H9 (cell line): ENCODE measurements at regions not wholly inside any gene's neighbourhood (a gene's known extent, or its start where the extent isn't known, plus 50 kb on each side); places are given as distances from the start of the nearest gene placed in this dataset.

ENCODE experiments used
- DNase-seq: peaks from one replicate; pipeline ENCODE4 v3.0.0-alpha.2; 2017
- H2AFZ ChIP-seq: one replicate; pipeline ENCODE4 v1.6.1; 2013; ENCODE audit warnings: mild to moderate bottlenecking, low read length, control low read depth, moderate library complexity
- H2AK5ac ChIP-seq: 2 replicates; pipeline ENCODE4 v1.6.1; 2013; ENCODE audit warnings: low read length, control low read depth, mixed read lengths; ENCODE audit not compliant: insufficient read length
- H2BK120ac ChIP-seq: one replicate; pipeline ENCODE4 v1.6.1; 2013; ENCODE audit warnings: low read depth, mild to moderate bottlenecking, low read length, control low read depth, inconsistent platforms; ENCODE audit not compliant: poor library complexity, severe bottlenecking
- H2BK12ac ChIP-seq: 2 replicates; pipeline ENCODE4 v1.6.1; 2013; ENCODE audit warnings: low read length, control low read depth, mixed read lengths, low read depth; ENCODE audit not compliant: insufficient read length
- H2BK15ac ChIP-seq: 2 replicates; pipeline ENCODE4 v1.6.1; 2013; ENCODE audit warnings: low read depth, low read length, control low read depth
- H2BK20ac ChIP-seq: one replicate; pipeline ENCODE4 v1.6.1; 2013; ENCODE audit warnings: low read depth, mild to moderate bottlenecking, low read length, control low read depth, inconsistent platforms; ENCODE audit not compliant: poor library complexity, severe bottlenecking
- H2BK5ac ChIP-seq: 2 replicates; pipeline ENCODE4 v1.6.1; 2013; ENCODE audit warnings: low read length, control low read depth, mixed read lengths; ENCODE audit not compliant: insufficient read length
- H3K14ac ChIP-seq: 2 replicates; pipeline ENCODE4 v1.6.1; 2013; ENCODE audit warnings: low read length, control low read depth; ENCODE audit not compliant: insufficient read depth
- H3K18ac ChIP-seq: 2 replicates; pipeline ENCODE4 v1.6.1; 2013; ENCODE audit warnings: low read depth, mild to moderate bottlenecking, mixed read lengths, low read length, control low read depth; ENCODE audit not compliant: insufficient read length
- H3K23ac ChIP-seq: 2 replicates; pipeline ENCODE4 v1.6.1; 2013; ENCODE audit warnings: low read length, control low read depth, mixed read lengths, low read depth; ENCODE audit not compliant: insufficient read length
- H3K23me2 ChIP-seq: 2 replicates; pipeline ENCODE4 v1.6.1; 2013; ENCODE audit warnings: low read depth, mild to moderate bottlenecking, mixed read lengths, low read length, control low read depth; ENCODE audit not compliant: insufficient read length, poor library complexity, severe bottlenecking
- H3K27ac ChIP-seq: 2 replicates; pipeline ENCODE4 v1.5.1; 2013; ENCODE audit warnings: low read length, control low read depth, mixed read lengths, low read depth; ENCODE audit not compliant: insufficient read length
- H3K27me3 ChIP-seq: 2 replicates; pipeline ENCODE4 v1.6.1; 2013; ENCODE audit warnings: low read length, control low read depth, inconsistent platforms; ENCODE audit not compliant: insufficient read depth
- H3K4ac ChIP-seq: 2 replicates; pipeline ENCODE4 v1.6.1; 2013; ENCODE audit warnings: low read depth, mild to moderate bottlenecking, control low read depth, inconsistent platforms, low read length, moderate library complexity
- H3K4me1 ChIP-seq: 2 replicates; pipeline ENCODE4 v1.6.1; 2013; ENCODE audit warnings: low read length, control low read depth, inconsistent platforms; ENCODE audit not compliant: insufficient read depth
- H3K4me2 ChIP-seq: 2 replicates; pipeline ENCODE4 v1.6.1; 2013; ENCODE audit warnings: low read length, control low read depth, mixed read lengths; ENCODE audit not compliant: insufficient read length, insufficient read depth
- H3K56ac ChIP-seq: 2 replicates; pipeline ENCODE4 v1.6.1; 2013; ENCODE audit warnings: low read depth, mild to moderate bottlenecking, mixed read lengths, low read length, control low read depth; ENCODE audit not compliant: insufficient read length
- H3K79me1 ChIP-seq: 2 replicates; pipeline ENCODE4 v1.6.1; 2013; ENCODE audit warnings: low read depth, mild to moderate bottlenecking, moderate library complexity, low read length, control low read depth, inconsistent platforms; ENCODE audit not compliant: insufficient read depth, poor library complexity, severe bottlenecking
- H3K79me2 ChIP-seq: 2 replicates; pipeline ENCODE4 v1.6.1; 2013; ENCODE audit warnings: low read length, control low read depth, inconsistent platforms; ENCODE audit not compliant: insufficient read depth
- H3K9ac ChIP-seq: 2 replicates; pipeline ENCODE4 v1.6.1; 2013; ENCODE audit warnings: low read length, control low read depth, mixed read lengths; ENCODE audit not compliant: insufficient read length; ENCODE audit errors: extremely low read depth
- H3K9me3 ChIP-seq: one replicate; pipeline ENCODE4 v1.6.1; 2013; ENCODE audit warnings: low read depth, low read length, inconsistent platforms; ENCODE audit not compliant: control insufficient read depth
- H3T11ph ChIP-seq: one replicate; pipeline ENCODE4 v1.6.1; 2013; ENCODE audit warnings: mild to moderate bottlenecking, low read length, control low read depth, inconsistent platforms
- H4K20me1 ChIP-seq: one replicate; pipeline ENCODE4 v1.6.1; 2013; ENCODE audit not compliant: control insufficient read depth, insufficient read length, insufficient read depth
- H4K5ac ChIP-seq: 2 replicates; pipeline ENCODE4 v1.6.1; 2013; ENCODE audit warnings: low read depth, mild to moderate bottlenecking, mixed read lengths, low read length, control low read depth; ENCODE audit not compliant: insufficient read length
- H4K8ac ChIP-seq: replicated peaks from 2 replicates; pipeline ENCODE4 v1.6.1; 2013; ENCODE audit warnings: low read length, control low read depth, mixed read lengths, low read depth; ENCODE audit not compliant: insufficient read length
- H4K91ac ChIP-seq: 2 replicates; pipeline ENCODE4 v1.6.1; 2013; ENCODE audit warnings: low read depth, mild to moderate bottlenecking, moderate library complexity, mixed read lengths, low read length, control low read depth; ENCODE audit not compliant: insufficient read length
- H3K27ac Mint-ChIP-seq, 3 experiments: 2 replicates in 2 of 3; 3 replicates in 1 of 3; pipeline ENCODE4 v1.8.0; 2020 to 2021; ENCODE audit warnings: mixed read lengths in 3 of 3, mild to moderate bottlenecking in 1 of 3, moderate library complexity in 1 of 3
- H3K27me3 Mint-ChIP-seq: 2 replicates; pipeline ENCODE4 v1.8.0; 2021; ENCODE audit warnings: low read depth, mild to moderate bottlenecking, moderate library complexity, mixed read lengths
- H3K36me3 Mint-ChIP-seq, 3 experiments: 2 replicates in 2 of 3; 3 replicates in 1 of 3; pipeline ENCODE4 v1.8.0; 2020 to 2021; ENCODE audit warnings: low read depth in 3 of 3, mixed read lengths in 3 of 3; ENCODE audit not compliant: insufficient read depth in 1 of 3
- H3K4me1 Mint-ChIP-seq, 2 experiments: 2 replicates each; pipeline ENCODE4 v1.8.0; 2020; ENCODE audit warnings: mixed read lengths in 2 of 2
- H3K4me3 Mint-ChIP-seq, 2 experiments: 2 replicates in 1 of 2; 3 replicates in 1 of 2; pipeline ENCODE4 v1.8.0; 2020 to 2021; ENCODE audit warnings: mild to moderate bottlenecking in 2 of 2, mixed read lengths in 2 of 2, moderate library complexity in 1 of 2
- H3K9me3 Mint-ChIP-seq, 2 experiments: 2 replicates in 1 of 2; 3 replicates in 1 of 2; pipeline ENCODE4 v1.8.0; 2020; ENCODE audit warnings: mild to moderate bottlenecking in 2 of 2, mixed read lengths in 2 of 2, moderate library complexity in 1 of 2
- WGBS: extraction: QIAGEN DNeasy Blood & Tissue Kit; methylation state at CpG from one replicate; pipeline ENCODE4 v1.1.7; 2013; ENCODE audit warnings: missing lambda C conversion rate, low lambda C conversion rate, mixed read lengths; ENCODE audit not compliant: insufficient read length; ENCODE audit errors: extremely low coverage; 5-methylcytosine and 5-hydroxymethylcytosine counted together
- TF ChIP-seq, protein P1 (sequence below): fragments of 200-600 bp; sonication (generic); conservative IDR thresholded peaks from 3 replicates; pipeline ENCODE4 v1.8.0; 2021; ENCODE audit warnings: antibody characterized with exemption, mild to moderate bottlenecking

DNA sequence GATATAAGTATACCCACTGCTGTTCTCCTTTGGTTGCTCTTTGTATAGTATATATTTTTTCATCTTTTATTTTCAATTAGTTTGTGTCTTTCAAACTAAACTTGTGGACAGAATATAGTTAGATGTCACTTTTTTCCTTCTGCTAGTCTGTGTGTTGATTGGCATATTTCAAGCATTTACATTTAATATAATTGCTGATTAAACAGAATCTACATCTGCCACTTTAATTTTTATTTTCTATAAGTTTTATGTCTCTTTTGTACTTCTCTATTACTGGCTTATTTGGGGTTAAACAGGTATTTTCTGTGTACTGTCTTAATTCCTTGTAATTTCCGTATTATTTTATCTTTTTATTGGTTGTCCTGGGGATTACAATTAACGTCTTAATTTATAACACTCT is 74.4 kb upstream of the CHODL start:
- TF ChIP-seq, protein P1, sequence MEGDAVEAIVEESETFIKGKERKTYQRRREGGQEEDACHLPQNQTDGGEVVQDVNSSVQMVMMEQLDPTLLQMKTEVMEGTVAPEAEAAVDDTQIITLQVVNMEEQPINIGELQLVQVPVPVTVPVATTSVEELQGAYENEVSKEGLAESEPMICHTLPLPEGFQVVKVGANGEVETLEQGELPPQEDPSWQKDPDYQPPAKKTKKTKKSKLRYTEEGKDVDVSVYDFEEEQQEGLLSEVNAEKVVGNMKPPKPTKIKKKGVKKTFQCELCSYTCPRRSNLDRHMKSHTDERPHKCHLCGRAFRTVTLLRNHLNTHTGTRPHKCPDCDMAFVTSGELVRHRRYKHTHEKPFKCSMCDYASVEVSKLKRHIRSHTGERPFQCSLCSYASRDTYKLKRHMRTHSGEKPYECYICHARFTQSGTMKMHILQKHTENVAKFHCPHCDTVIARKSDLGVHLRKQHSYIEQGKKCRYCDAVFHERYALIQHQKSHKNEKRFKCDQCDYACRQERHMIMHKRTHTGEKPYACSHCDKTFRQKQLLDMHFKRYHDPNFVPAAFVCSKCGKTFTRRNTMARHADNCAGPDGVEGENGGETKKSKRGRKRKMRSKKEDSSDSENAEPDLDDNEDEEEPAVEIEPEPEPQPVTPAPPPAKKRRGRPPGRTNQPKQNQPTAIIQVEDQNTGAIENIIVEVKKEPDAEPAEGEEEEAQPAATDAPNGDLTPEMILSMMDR: no peak
- Histone ChIP-seq H2AFZ (no peak overlapping the region), H3K14ac (no peak overlapping the region), H3K23ac (no peak overlapping the region), H3K79me1 (no peaks in the 10 kb centered on the region), H4K20me1 (no peaks in the 10 kb centered on the region), H3K4me1 (no peaks in the 10 kb centered on the region), H2BK15ac (no peak overlapping the region), H3K27me3 (no peaks in the 10 kb centered on the region), H4K5ac (no peak overlapping the region), H3K9ac (no peak overlapping the region), H3T11ph (no peak overlapping the region), H3K23me2 (no peaks in the 10 kb centered on the region), H2AK5ac (no peak overlapping the region), H3K4me2 (no peak overlapping the region), H3K18ac (no peak overlapping the region), H3K27ac (no peak overlapping the region), H2BK20ac (no peak overlapping the region), H4K8ac (no peak overlapping the region), H2BK120ac (no peak overlapping the region), H3K4ac (no peak overlapping the region), H3K79me2 (no peaks in the 10 kb centered on the region), H2BK5ac (no peak overlapping the region), H3K56ac (no peak overlapping the region), H3K9me3 (no peaks in the 10 kb centered on the region), H4K91ac (no peak overlapping the region), H2BK12ac (no peak overlapping the region)
- Mint-ChIP-seq H3K9me3 (peaks cover 0 to 2% of the 10 kb centered on the region in 2 experiments; a peak in 1 of 5 replicates), H3K36me3 (peaks cover 0 to 2% (median 0%) of the 10 kb centered on the region in 3 experiments; a peak in 2 of 7 replicates), H3K27me3 (no peaks in the 10 kb centered on the region), H3K4me3 (no peak overlapping the region), H3K27ac (no peak overlapping the region), H3K4me1 (no peaks in the 10 kb centered on the region)
- WGBS: no CpG with 5 or more reads among the region's 2 CpGs
- DNase-seq: no peak
